ENCODE measurements at regions not wholly inside any gene's neighbourhood (a gene's known extent, or its start where the extent isn't known, plus 50 kb on each side); places are given as distances from the start of the nearest gene placed in this dataset.

- DNase-seq, result peak; percentile 65
These were observed 55.1 kb upstream of the S1PR3 start for GRCh38 chr9:88936132-88936531.

GRCh38 chr9:88936668-88937067 is 54.6 kb upstream of the S1PR3 start:
- peak; percentile 81 for DNase-seq

- no peak for DNase-seq
These were observed 54.0 kb upstream of the S1PR3 start for GRCh38 chr9:88937248-88937647.

GRCh38 chr9:88938189-88938588 is 53.1 kb upstream of the S1PR3 start:
- DNase-seq, result no peak
